GM12878 (cell line): ENCODE measurements at regions not wholly inside any gene's neighbourhood (a gene's known extent, or its start where the extent isn't known, plus 50 kb on each side); places are given as distances from the start of the nearest gene placed in this dataset.

ENCODE experiments used
- GABPA ChIP-seq: IDR thresholded peaks from 2 replicates; pipeline ENCODE4 v1.6.1; 2014; ENCODE audit warnings: antibody characterized with exemption, low read depth, mild to moderate bottlenecking, inconsistent platforms
- RCOR1 ChIP-seq: conservative IDR thresholded peaks from 2 replicates; pipeline ENCODE4 v1.6.1; 2012; ENCODE audit warnings: low read depth, low read length, improper control_type of control experiment

DNA sequence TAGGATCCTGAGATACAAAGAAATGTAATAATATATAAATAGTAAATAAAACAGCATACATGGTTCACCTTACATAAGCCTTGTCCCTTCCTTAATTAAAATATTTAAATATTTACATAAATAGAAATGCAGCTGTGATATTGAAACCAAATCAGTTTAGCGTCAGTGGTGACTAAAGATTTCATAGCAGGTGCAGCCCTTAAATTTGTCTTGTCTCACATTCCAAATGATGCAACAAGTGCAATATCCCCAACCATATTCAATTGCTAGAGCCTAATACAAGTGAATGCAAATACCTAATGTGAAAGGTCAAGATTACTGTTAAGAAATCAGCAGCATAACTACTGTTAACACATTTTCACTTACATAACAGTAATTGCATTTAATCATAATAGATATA, 539.5 kb downstream of the NYAP2 start:
- no peak for TF ChIP-seq RCOR1
- no peak for TF ChIP-seq GABPA
